ENCODE measurements at regions not wholly inside any gene's neighbourhood (a gene's known extent, or its start where the extent isn't known, plus 50 kb on each side); places are given as distances from the start of the nearest gene placed in this dataset.
A peak's percentile ranks its signal among the peaks of the same experiment; 100 is the strongest.

- Histone ChIP-seq H4K8ac (ENCODE audit: low read depth, low read length) (no peak overlapping the region), H3K4me3 (ENCODE audit: low read depth, low read length) (no peak overlapping the region), H3K27ac (ENCODE audit: low read depth, low read length) (no peak overlapping the region), H3K27me3 (ENCODE audit: insufficient read depth, low read length) (no peaks in the 10 kb centered on the region), H2BK5ac (ENCODE audit: low read depth, low read length, poor library complexity) (no peak overlapping the region), H2BK12ac (ENCODE audit: low read length) (no peak overlapping the region), H3K9ac (ENCODE audit: low read length) (no peak overlapping the region), H3K4ac (ENCODE audit: low read depth, low read length) (no peak overlapping the region), H3K23ac (ENCODE audit: low read length) (no peak overlapping the region), H2AK5ac (ENCODE audit: low read length) (no peak overlapping the region), H4K91ac (ENCODE audit: low read depth, low read length) (no peak overlapping the region), H3K4me2 (ENCODE audit: low read length) (no peak overlapping the region), H3K14ac (ENCODE audit: low read length) (no peak overlapping the region), H3K79me1 (ENCODE audit: low read length) (no peaks in the 10 kb centered on the region), H3K36me3 (ENCODE audit: control insufficient read depth in 1 of 2, insufficient read depth in 2 of 2, low read length in 2 of 2) (no peaks in the 10 kb centered on the region), H3K18ac (ENCODE audit: low read length) (no peak overlapping the region), H2AFZ (ENCODE audit: insufficient read depth, low read length, poor library complexity) (no peak overlapping the region), H2BK120ac (ENCODE audit: insufficient read depth, low read length, poor library complexity) (no peak overlapping the region), H4K12ac (ENCODE audit: low read depth, low read length) (no peak overlapping the region), H3K9me3 (ENCODE audit: insufficient read depth, low read depth, low read length) (no peaks in the 10 kb centered on the region), H3K4me1 (ENCODE audit: control insufficient read depth in 1 of 2, insufficient read depth in 2 of 2, low read length in 2 of 2) (no peaks in the 10 kb centered on the region), H3K79me2 (ENCODE audit: control insufficient read depth, insufficient read depth, low read length, poor library complexity) (no peaks in the 10 kb centered on the region)
- WGBS (ENCODE audit: extremely low coverage, insufficient coverage, insufficient read length): no CpG with 5 or more reads among the region's 7 CpGs
- no peak for DNase-seq
These were observed 779.1 kb downstream of the NR2F1-AS1 start for GRCh38 chr5:92801911-92802310.

- H3K4me3 ChIP-seq (ENCODE audit: low read depth, low read length): no peak overlapping the region
These were observed 780.7 kb downstream of the NR2F1-AS1 start for GRCh38 chr5:92800365-92800764.

GRCh38 chr5:92795633-92796032 is 785.4 kb downstream of the NR2F1-AS1 start:
- WGBS (ENCODE audit: extremely low coverage, insufficient coverage, insufficient read length): no CpG with 5 or more reads among the region's 3 CpGs
- no peaks in the 10 kb centered on the region for H3K27me3 ChIP-seq (ENCODE audit: insufficient read depth, low read length)
- H4K91ac ChIP-seq (ENCODE audit: low read depth, low read length): no peak overlapping the region
- H2BK5ac ChIP-seq (ENCODE audit: low read depth, low read length, poor library complexity): no peak overlapping the region
- H3K4me1 ChIP-seq (ENCODE audit: control insufficient read depth in 1 of 2, insufficient read depth in 2 of 2, low read length in 2 of 2): no peaks in the 10 kb centered on the region
- DNase-seq: peak in 1 of 2 donors; percentile 1
- no peaks in the 10 kb centered on the region for H3K79me2 ChIP-seq (ENCODE audit: control insufficient read depth, insufficient read depth, low read length, poor library complexity)
- H2AK5ac ChIP-seq (ENCODE audit: low read length): no peak overlapping the region
- H4K12ac ChIP-seq (ENCODE audit: low read depth, low read length): no peak overlapping the region
- H3K36me3 ChIP-seq (ENCODE audit: control insufficient read depth in 1 of 2, insufficient read depth in 2 of 2, low read length in 2 of 2): peaks cover 0 to 2% of the 10 kb centered on the region in 2 experiments
- no peak overlapping the region for H4K8ac ChIP-seq (ENCODE audit: low read depth, low read length)
- H3K79me1 ChIP-seq (ENCODE audit: low read length): no peaks in the 10 kb centered on the region
- H3K9ac ChIP-seq (ENCODE audit: low read length): no peak overlapping the region
- H2AFZ ChIP-seq (ENCODE audit: insufficient read depth, low read length, poor library complexity): no peak overlapping the region
- H2BK12ac ChIP-seq (ENCODE audit: low read length): no peak overlapping the region
- H3K4ac ChIP-seq (ENCODE audit: low read depth, low read length): no peak overlapping the region
- no peak overlapping the region for H3K27ac ChIP-seq (ENCODE audit: low read depth, low read length)
- no peak overlapping the region for H3K14ac ChIP-seq (ENCODE audit: low read length)
- H2BK120ac ChIP-seq (ENCODE audit: insufficient read depth, low read length, poor library complexity): no peak overlapping the region
- H3K4me3 ChIP-seq (ENCODE audit: low read depth, low read length): no peak overlapping the region
- no peaks in the 10 kb centered on the region for H3K9me3 ChIP-seq (ENCODE audit: insufficient read depth, low read depth, low read length)
- H3K4me2 ChIP-seq (ENCODE audit: low read length): no peak overlapping the region
- H3K18ac ChIP-seq (ENCODE audit: low read length): no peak overlapping the region
- H3K23ac ChIP-seq (ENCODE audit: low read length): no peak overlapping the region

More at GRCh38 chr5:92800365-92800764, 780.7 kb downstream of the NR2F1-AS1 start:
- Histone ChIP-seq H3K4ac (ENCODE audit: low read depth, low read length) (no peak overlapping the region), H2AFZ (ENCODE audit: insufficient read depth, low read length, poor library complexity) (no peak overlapping the region), H2AK5ac (ENCODE audit: low read length) (no peak overlapping the region), H3K9ac (ENCODE audit: low read length) (no peak overlapping the region), H3K4me2 (ENCODE audit: low read length) (no peak overlapping the region), H3K9me3 (ENCODE audit: insufficient read depth, low read depth, low read length) (no peaks in the 10 kb centered on the region), H2BK12ac (ENCODE audit: low read length) (no peak overlapping the region), H4K8ac (ENCODE audit: low read depth, low read length) (no peak overlapping the region), H3K23ac (ENCODE audit: low read length) (no peak overlapping the region), H4K12ac (ENCODE audit: low read depth, low read length) (no peak overlapping the region), H3K14ac (ENCODE audit: low read length) (no peak overlapping the region), H2BK5ac (ENCODE audit: low read depth, low read length, poor library complexity) (no peak overlapping the region), H3K27ac (ENCODE audit: low read depth, low read length) (no peak overlapping the region), H2BK120ac (ENCODE audit: insufficient read depth, low read length, poor library complexity) (no peak overlapping the region), H3K36me3 (ENCODE audit: control insufficient read depth in 1 of 2, insufficient read depth in 2 of 2, low read length in 2 of 2) (peaks cover 0 to 2% of the 10 kb centered on the region in 2 experiments), H3K27me3 (ENCODE audit: insufficient read depth, low read length) (no peaks in the 10 kb centered on the region), H3K79me2 (ENCODE audit: control insufficient read depth, insufficient read depth, low read length, poor library complexity) (no peaks in the 10 kb centered on the region), H3K18ac (ENCODE audit: low read length) (no peak overlapping the region), H3K4me1 (ENCODE audit: control insufficient read depth in 1 of 2, insufficient read depth in 2 of 2, low read length in 2 of 2) (no peaks in the 10 kb centered on the region), H3K79me1 (ENCODE audit: low read length) (no peaks in the 10 kb centered on the region), H4K91ac (ENCODE audit: low read depth, low read length) (no peak overlapping the region)
- DNase-seq: no peak

- no peak for DNase-seq
- Histone ChIP-seq H2AFZ (ENCODE audit: insufficient read depth, low read length, poor library complexity) (no peak overlapping the region), H3K9me3 (ENCODE audit: insufficient read depth, low read depth, low read length) (no peaks in the 10 kb centered on the region), H3K27ac (ENCODE audit: low read depth, low read length) (no peak overlapping the region), H2BK12ac (ENCODE audit: low read length) (no peak overlapping the region), H3K14ac (ENCODE audit: low read length) (no peak overlapping the region), H3K9ac (ENCODE audit: low read length) (no peak overlapping the region), H2BK5ac (ENCODE audit: low read depth, low read length, poor library complexity) (no peak overlapping the region), H3K36me3 (ENCODE audit: control insufficient read depth in 1 of 2, insufficient read depth in 2 of 2, low read length in 2 of 2) (peaks cover 0 to 3% of the 10 kb centered on the region in 2 experiments), H3K79me1 (ENCODE audit: low read length) (peaks cover 10% of the 10 kb centered on the region), H3K23ac (ENCODE audit: low read length) (no peak overlapping the region), H3K79me2 (ENCODE audit: control insufficient read depth, insufficient read depth, low read length, poor library complexity) (no peaks in the 10 kb centered on the region), H3K4me1 (ENCODE audit: control insufficient read depth in 1 of 2, insufficient read depth in 2 of 2, low read length in 2 of 2) (peaks cover 5 to 6% of the 10 kb centered on the region in 2 experiments), H2BK120ac (ENCODE audit: insufficient read depth, low read length, poor library complexity) (no peak overlapping the region), H4K91ac (ENCODE audit: low read depth, low read length) (no peak overlapping the region), H4K12ac (ENCODE audit: low read depth, low read length) (no peak overlapping the region), H3K4ac (ENCODE audit: low read depth, low read length) (no peak overlapping the region), H3K27me3 (ENCODE audit: insufficient read depth, low read length) (no peaks in the 10 kb centered on the region), H2AK5ac (ENCODE audit: low read length) (no peak overlapping the region), H3K4me2 (ENCODE audit: low read length) (no peak overlapping the region), H3K4me3 (ENCODE audit: low read depth, low read length) (no peak overlapping the region), H4K8ac (ENCODE audit: low read depth, low read length) (no peak overlapping the region), H3K18ac (ENCODE audit: low read length) (no peak overlapping the region)
- WGBS (ENCODE audit: extremely low coverage, insufficient coverage, insufficient read length): no CpG with 5 or more reads among the region's 4 CpGs
These were observed 801.0 kb downstream of the NR2F1-AS1 start for GRCh38 chr5:92780057-92780456.
